ENCODE measurements at regions not wholly inside any gene's neighbourhood (a gene's known extent, or its start where the extent isn't known, plus 50 kb on each side); places are given as distances from the start of the nearest gene placed in this dataset.

- DNase-seq (ENCODE audit: low read depth), result no peak
These were observed 185.6 kb downstream of the RHOU start for GRCh38 chr1:228920831-228921230.

GRCh38 chr1:228921481-228921880 lies 186.2 kb downstream of the RHOU start:
- no peak for DNase-seq (ENCODE audit: low read depth)

DNA sequence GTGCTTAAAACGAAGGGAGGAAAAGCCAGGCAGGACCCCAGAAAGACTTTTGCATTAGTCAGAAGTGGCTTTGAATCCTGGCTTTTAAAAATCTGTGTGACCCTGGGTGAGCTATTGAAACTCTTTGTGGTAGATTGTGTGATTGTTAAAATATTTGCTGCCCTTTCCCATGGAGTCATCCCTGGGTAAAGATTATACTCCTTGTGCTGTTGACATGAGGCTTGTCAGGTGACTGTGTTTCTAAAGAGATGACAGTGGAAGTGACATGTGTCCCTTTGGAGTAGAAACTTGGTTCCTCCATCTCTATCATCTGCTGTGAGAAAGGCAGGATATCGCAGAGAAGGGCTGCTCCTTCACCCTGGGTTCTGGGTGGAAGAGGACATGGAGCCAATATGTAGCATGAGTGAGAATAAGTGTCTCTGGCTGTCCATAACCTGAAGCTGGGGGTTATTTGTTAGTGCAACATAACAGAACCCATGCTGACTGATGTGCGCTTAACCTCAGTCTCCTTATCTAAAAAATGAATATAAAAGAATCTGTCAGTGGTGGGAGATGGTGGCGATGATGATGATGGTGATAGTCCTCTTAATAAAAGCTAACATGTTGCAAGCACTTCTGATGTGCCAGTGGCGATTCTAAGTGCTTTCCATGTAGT lies 187.6 kb downstream of the RHOU start:
- no peak for DNase-seq (ENCODE audit: low read depth)

DNA sequence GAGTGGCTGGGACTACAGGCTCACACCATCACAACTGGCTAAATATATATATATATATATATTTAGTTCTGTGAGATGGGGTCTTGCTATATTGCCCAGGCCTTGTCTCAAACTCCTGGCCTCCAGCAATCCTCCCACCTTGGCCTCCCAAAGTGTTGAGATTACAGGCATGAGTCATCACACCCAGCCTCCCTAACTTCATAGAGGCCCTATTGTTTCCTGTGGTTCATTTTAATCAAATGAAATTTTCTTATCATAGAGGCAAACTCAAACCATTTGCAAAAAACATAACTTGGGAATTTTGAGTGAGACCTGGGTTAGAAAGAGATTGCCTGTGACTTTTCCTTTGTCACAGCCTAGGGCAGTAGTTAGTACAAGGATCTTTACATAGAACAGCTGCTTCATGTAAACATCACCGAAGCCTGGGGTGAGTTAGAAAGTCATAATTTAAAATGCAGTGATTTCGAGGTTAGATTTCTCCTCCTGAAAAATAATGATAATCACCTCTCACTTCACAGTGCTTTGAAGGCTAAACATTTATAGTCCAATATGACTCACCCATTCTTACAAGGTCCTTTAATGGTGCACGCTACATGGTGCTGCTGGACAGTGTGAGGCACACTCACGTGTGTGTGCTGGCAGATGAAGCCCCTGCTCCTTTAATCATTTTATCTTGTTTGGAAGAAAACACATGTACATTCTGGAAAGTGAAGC lies 188.9 kb downstream of the RHOU start:
- DNase-seq (ENCODE audit: low read depth), result no peak

DNA sequence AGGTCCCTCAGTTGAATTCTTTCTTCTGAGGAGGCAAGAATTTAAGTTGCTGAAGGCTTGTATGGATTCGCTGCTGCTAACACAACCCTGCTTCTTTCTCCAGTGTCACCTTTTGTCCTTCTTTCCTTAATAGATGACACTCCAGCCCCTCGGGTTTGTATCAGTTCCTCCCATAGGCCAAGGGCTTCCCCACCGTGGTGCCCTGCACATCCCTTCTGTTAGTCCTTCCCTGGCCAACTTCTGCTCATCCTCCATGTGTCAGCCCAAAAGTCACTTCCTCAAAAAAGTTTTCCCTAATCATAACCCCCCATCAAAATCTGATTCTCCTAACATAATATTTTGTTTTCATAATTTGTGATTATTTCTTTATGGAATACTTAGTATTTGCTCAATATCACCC lies 190.4 kb downstream of the RHOU start:
- DNase-seq (ENCODE audit: low read depth), result no peak

GRCh38 chr1:228927421-228927820 lies 192.1 kb downstream of the RHOU start:
- DNase-seq (ENCODE audit: low read depth), result no peak

DNA sequence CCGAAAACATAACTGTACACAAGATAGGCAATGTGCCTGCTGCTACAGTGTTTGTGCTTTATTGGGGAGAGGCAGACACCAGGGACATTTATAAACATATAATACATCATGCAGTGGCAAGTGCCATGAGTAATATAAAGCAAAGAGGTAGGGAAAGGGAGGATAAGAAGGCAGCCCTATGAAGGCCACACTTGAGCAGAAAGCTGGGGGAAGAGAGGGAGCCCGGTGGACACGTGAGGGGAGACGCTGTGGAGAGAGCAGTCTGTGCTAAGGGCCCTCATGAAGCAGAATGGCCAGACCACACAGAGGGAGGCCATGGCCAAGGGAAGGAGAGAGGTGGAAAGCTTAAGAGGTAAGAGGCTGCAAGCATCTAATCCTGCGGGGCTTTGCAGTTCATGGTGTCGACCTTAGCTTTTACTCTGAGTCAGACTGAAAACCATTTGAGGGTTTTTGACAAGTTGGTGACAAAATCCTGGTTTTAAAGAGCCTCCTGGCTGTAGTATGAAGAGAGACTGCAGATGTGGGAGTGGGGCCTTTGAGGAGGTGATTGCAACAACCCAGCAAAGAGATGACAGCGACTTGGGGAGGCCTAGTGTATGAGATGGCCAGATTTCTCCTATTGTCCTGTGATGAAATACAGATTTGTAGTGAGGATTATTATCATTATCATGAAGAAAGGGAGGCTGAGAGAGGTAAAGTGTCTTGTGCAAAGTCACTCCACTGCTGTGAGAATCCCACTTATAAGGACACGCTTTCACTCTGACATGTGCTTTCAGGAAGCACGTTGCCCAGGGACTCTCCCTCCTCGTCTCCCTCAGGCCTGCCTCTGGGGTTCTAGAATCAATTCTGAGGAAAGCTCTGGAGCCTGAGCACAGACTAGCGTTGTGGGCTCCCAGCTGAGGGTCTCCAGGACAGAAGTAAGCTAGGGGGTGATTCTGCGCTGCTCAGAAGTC lies 192.9 kb downstream of the RHOU start:
- DNase-seq (ENCODE audit: low read depth), result no peak

DNA sequence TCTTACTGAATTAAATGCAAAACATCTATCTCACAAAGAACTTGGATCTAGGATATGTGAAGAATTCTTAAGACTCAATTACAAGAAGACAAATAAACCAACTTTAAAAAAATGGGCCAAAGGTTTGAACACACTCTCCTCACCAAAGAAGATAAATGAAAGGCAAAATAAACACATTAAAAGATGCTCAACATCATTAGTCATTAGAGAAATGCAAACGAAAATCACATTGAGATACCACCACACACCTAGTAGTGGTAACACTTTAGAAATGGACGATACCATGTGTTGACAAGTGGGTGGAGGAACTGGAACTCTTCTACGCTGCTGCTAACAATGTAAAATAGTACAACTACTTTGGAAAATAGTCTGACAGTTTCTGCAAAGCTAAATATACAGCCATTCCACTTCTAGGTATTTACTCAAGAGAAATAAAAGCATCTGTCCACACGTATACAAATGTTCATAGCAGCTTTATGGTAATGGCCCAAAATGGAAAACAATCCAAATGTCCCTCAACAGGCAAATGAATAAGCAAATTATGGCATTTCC lies 194.3 kb downstream of the RHOU start:
- no peak for DNase-seq (ENCODE audit: low read depth)

GRCh38 chr1:228930479-228930957 lies 195.2 kb downstream of the RHOU start:
- DNase-seq (ENCODE audit: low read depth), result no peak

- no peak for DNase-seq (ENCODE audit: low read depth)
These were observed 198.5 kb downstream of the RHOU start for GRCh38 chr1:228933753-228934152.

- DNase-seq (ENCODE audit: low read depth), result no peak
These were observed 200.0 kb downstream of the RHOU start for GRCh38 chr1:228935198-228935663.

DNA sequence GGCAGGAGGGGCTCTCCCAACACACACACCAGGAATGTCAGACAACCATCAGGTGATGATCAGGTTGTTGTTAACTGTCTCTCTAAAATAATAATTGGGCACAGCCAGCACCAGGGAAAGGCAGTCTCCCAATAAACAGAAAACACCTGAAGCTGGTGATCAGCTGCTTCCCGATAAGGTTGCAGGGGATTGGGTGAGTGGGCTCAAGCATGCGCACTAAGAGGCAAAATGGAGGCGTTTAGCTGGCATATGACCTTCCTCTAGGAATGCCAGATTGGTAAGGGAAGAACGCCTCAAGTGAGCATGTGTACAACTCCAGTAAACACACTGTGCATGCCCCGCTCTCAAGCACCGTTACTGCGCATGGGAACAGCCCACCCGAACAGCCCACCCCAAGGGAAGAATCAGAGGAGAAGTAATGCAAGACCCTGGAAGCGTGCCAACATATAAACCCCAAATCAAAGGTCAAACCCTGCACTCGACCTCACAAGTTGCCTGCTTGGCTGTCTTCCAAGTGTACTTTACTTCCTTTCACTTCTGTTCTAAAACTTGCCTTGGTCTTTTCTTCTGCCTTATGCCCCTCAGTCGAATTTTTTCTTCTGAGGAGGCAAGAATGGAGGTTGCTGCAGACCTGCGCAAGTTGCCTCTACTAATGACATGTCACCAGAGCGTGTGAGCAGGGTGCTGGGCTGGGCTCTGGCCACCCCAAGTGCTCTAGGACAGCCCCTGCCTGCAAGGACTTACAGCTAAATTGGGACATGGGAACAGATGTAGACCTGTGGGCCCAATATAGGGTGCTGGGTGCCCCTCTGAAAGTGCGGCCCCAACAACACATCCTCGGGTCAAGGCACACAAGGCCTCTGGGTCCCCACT lies 200.8 kb downstream of the RHOU start:
- no peak for DNase-seq (ENCODE audit: low read depth)

- no peak for DNase-seq (ENCODE audit: low read depth)
These were observed 201.6 kb downstream of the RHOU start for GRCh38 chr1:228936881-228937280.

GRCh38 chr1:228937351-228937750 lies 202.1 kb downstream of the RHOU start:
- DNase-seq (ENCODE audit: low read depth), result no peak

DNA sequence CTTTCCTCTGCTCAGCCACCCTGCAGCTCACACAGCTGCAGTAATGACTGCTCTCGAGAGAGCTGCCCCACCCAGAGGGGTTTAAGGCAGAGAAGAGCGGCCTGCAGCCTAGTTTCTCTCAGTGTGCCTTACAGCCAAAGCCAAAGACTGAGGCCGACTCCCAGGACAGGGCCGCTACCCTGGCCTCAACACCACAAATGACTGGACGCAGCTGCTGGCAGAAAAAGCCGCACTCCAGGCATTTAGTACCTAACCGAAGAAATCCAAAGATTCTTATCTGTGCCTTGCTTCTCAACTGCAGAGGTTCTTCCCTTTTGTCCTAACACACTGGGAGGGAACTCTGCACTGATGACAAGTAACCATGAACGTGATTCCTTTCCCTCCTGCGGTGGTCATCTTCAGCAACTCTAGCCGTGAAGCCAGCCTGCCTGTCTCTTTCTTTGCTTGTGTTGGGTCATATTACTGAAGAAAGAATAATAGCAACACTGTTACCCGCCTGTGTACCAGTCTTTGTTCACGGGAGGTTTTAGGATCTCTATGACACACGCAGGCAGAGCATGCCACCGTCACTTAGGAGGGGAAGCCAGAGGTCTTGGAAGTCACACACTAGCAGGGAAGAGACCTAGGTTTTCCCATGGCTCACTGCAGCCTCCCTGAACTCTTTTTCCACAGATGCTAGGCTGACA lies 202.7 kb downstream of the RHOU start:
- no peak for DNase-seq (ENCODE audit: low read depth)

GRCh38 chr1:228938537-228938901 lies 203.2 kb downstream of the RHOU start:
- DNase-seq (ENCODE audit: low read depth), result no peak

GRCh38 chr1:228939001-228939691 lies 203.9 kb downstream of the RHOU start:
- DNase-seq (ENCODE audit: low read depth), result no peak

- DNase-seq (ENCODE audit: low read depth), result no peak
These were observed 204.7 kb downstream of the RHOU start for GRCh38 chr1:228939881-228940392.

GRCh38 chr1:228940526-228940925 lies 205.2 kb downstream of the RHOU start:
- no peak for DNase-seq (ENCODE audit: low read depth)

GRCh38 chr1:228940926-228941325 lies 205.6 kb downstream of the RHOU start:
- DNase-seq (ENCODE audit: low read depth), result no peak
